ENCODE measurements at regions not wholly inside any gene's neighbourhood (a gene's known extent, or its start where the extent isn't known, plus 50 kb on each side); places are given as distances from the start of the nearest gene placed in this dataset.

GRCh38 chr16:87552072-87552718, 50.1 kb upstream of the JPH3 start:
- Histone ChIP-seq H3K4me1 (ENCODE audit: control insufficient read depth in 1 of 2, insufficient read depth in 1 of 2, low read depth in 1 of 2, low read length in 1 of 2) (peaks cover 8 to 14% of the 10 kb centered on the region in 2 experiments), H3K9me3 (no peaks in the 10 kb centered on the region), H3K27me3 (peaks cover 2% of the 10 kb centered on the region), H3K4me3 (ENCODE audit: low read depth in 1 of 2, low read length in 1 of 2) (no peak overlapping the region), H3K27ac (no peak overlapping the region), H3K36me3 (no peaks in the 10 kb centered on the region)
- no peak for TF ChIP-seq CTCF (IDR thresholded peaks at IDR 0.05)

GRCh38 chr16:87551487-87551886, 50.8 kb upstream of the JPH3 start:
- Histone ChIP-seq H3K4me1 (ENCODE audit: control insufficient read depth in 1 of 2, insufficient read depth in 1 of 2, low read depth in 1 of 2, low read length in 1 of 2) (peaks cover 8 to 14% of the 10 kb centered on the region in 2 experiments), H3K27ac (no peak overlapping the region), H3K4me3 (ENCODE audit: low read depth in 1 of 2, low read length in 1 of 2) (no peak overlapping the region), H3K9me3 (no peaks in the 10 kb centered on the region), H3K27me3 (no peaks in the 10 kb centered on the region), H3K36me3 (no peaks in the 10 kb centered on the region)
- no peak for TF ChIP-seq CTCF (IDR thresholded peaks at IDR 0.05)

GRCh38 chr16:87550495-87550961, 51.8 kb upstream of the JPH3 start:
- Histone ChIP-seq H3K27me3 (no peaks in the 10 kb centered on the region), H3K27ac (no peak overlapping the region), H3K9me3 (no peaks in the 10 kb centered on the region), H3K4me1 (ENCODE audit: control insufficient read depth in 1 of 2, insufficient read depth in 1 of 2, low read depth in 1 of 2, low read length in 1 of 2) (peaks cover 8 to 12% of the 10 kb centered on the region in 2 experiments), H3K4me3 (ENCODE audit: low read depth in 1 of 2, low read length in 1 of 2) (no peak overlapping the region), H3K36me3 (no peaks in the 10 kb centered on the region)
- peak; percentile 85 for TF ChIP-seq CTCF (IDR thresholded peaks at IDR 0.05)

GRCh38 chr16:87549627-87550494, 52.4 kb upstream of the JPH3 start:
- Histone ChIP-seq H3K27me3 (no peaks in the 10 kb centered on the region), H3K9me3 (no peaks in the 10 kb centered on the region), H3K36me3 (no peaks in the 10 kb centered on the region), H3K4me3 (ENCODE audit: low read depth in 1 of 2, low read length in 1 of 2) (no peak overlapping the region), H3K27ac (no peak overlapping the region), H3K4me1 (ENCODE audit: control insufficient read depth in 1 of 2, insufficient read depth in 1 of 2, low read depth in 1 of 2, low read length in 1 of 2) (peaks cover 4 to 6% of the 10 kb centered on the region in 2 experiments)
- no peak for TF ChIP-seq CTCF (IDR thresholded peaks at IDR 0.05)

GRCh38 chr16:87548046-87548445, 54.3 kb upstream of the JPH3 start:
- no peak for TF ChIP-seq CTCF (IDR thresholded peaks at IDR 0.05)
- H3K9me3 ChIP-seq: no peaks in the 10 kb centered on the region
- peaks cover 0 to 4% of the 10 kb centered on the region in 2 experiments for H3K4me1 ChIP-seq (ENCODE audit: control insufficient read depth in 1 of 2, insufficient read depth in 1 of 2, low read depth in 1 of 2, low read length in 1 of 2)
- peaks cover 14% of the 10 kb centered on the region for H3K27me3 ChIP-seq
- no peak overlapping the region for H3K27ac ChIP-seq
- H3K4me3 ChIP-seq (ENCODE audit: low read depth in 1 of 2, low read length in 1 of 2): no peak overlapping the region
- H3K36me3 ChIP-seq: no peaks in the 10 kb centered on the region
